ENCODE measurements at regions not wholly inside any gene's neighbourhood (a gene's known extent, or its start where the extent isn't known, plus 50 kb on each side); places are given as distances from the start of the nearest gene placed in this dataset.

DNA sequence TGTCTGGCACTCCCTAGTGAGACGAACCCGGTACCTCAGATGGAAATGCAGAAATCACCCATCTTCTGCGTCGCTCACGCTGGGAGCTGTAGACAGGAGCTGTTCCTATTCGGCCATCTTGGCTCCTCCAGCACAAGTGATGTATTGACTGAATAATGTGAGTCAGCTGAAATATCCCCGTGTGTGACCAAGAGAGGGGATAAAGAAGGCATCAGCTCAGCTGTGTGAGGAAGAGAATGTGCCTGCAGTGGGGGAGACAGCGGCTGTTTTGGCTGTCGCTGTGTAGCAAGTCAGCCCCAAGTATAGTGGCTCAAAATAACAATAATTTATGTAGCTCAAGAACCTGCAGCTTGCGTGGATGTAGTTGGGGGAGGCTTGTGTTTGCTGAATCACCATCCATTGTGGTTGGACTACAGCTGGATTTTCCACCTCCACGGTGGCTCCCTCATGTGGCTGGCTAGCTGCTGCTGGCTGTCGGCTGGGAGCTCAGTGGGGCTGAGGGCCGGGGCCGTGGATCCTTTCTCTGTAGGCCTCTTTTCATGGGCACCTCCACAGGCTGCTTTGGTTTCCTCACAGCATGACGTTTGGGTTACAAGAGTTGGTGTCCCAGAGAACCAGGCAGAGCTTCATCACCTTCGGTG lies 434.5 kb downstream of the CCSER2 start:
- TF ChIP-seq, protein P1, sequence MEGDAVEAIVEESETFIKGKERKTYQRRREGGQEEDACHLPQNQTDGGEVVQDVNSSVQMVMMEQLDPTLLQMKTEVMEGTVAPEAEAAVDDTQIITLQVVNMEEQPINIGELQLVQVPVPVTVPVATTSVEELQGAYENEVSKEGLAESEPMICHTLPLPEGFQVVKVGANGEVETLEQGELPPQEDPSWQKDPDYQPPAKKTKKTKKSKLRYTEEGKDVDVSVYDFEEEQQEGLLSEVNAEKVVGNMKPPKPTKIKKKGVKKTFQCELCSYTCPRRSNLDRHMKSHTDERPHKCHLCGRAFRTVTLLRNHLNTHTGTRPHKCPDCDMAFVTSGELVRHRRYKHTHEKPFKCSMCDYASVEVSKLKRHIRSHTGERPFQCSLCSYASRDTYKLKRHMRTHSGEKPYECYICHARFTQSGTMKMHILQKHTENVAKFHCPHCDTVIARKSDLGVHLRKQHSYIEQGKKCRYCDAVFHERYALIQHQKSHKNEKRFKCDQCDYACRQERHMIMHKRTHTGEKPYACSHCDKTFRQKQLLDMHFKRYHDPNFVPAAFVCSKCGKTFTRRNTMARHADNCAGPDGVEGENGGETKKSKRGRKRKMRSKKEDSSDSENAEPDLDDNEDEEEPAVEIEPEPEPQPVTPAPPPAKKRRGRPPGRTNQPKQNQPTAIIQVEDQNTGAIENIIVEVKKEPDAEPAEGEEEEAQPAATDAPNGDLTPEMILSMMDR (IDR thresholded peaks at IDR 0.05; ENCODE audit: extremely low read depth, missing control alignments), result no peak
- DNase-seq (ENCODE audit: low spot score), result no peak

DNA sequence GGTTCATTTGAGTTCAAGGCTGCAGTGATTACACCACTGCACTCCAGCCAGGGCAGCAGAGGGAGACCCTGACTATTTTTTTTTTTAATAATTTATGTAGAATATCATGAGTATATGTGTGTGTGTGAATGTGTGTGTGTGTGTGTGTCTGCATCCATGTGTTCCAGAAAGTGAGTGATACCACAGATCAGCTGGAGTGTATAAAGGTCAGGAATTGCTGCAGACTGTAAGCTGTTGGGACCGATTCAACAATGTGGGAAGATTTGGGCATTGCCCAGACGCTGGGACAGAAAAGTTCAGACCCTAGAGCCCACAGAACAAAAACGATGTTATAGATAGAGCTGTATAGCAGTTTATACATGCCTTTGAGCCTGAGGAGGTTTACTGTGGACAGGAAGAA lies 435.6 kb downstream of the CCSER2 start:
- TF ChIP-seq, protein P1 (IDR thresholded peaks at IDR 0.05; ENCODE audit: extremely low read depth, missing control alignments), result no peak
- no peak for DNase-seq (ENCODE audit: low spot score)

DNA sequence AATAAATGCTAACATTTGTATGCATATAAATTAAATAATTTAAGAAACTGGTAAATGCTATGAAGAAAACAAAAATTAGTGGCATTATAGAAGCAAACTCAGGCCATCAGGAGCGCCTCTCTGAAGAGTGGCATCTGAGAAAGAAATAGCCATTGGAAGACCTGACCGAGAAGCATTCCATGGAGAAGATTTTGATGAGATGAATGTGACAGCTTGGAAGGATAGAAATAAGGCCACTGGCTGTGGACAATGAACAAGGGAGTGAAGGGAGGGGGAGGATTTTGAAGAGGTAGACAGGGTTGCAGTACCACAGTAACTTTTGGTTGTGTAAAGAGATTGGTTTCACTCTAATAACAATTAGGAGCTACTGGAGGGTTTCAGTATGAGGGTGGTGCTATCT lies 436.7 kb downstream of the CCSER2 start:
- TF ChIP-seq, protein P1 (IDR thresholded peaks at IDR 0.05; ENCODE audit: extremely low read depth, missing control alignments), result no peak
- DNase-seq (ENCODE audit: low spot score), result no peak

DNA sequence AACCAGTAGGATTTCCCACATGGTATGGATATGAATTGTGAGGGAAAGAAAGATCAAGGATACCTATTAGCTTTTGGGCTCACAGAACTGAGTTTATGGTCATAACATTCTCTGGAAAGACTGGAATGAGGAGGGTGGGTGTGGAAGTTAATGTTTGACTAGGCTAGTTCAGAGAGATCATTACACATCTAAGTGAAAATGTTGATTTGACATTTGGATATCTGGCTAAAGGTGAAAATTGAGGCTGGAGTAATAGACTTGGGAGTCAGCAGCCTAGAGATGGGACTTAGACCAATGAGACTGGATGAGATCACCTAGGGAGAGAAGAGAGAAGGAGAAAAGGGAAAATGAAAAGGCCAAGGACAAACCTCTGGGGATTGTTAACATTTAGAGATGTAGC lies 437.3 kb downstream of the CCSER2 start:
- TF ChIP-seq, protein P1 (IDR thresholded peaks at IDR 0.05; ENCODE audit: extremely low read depth, missing control alignments), result no peak
- no peak for DNase-seq (ENCODE audit: low spot score)

DNA sequence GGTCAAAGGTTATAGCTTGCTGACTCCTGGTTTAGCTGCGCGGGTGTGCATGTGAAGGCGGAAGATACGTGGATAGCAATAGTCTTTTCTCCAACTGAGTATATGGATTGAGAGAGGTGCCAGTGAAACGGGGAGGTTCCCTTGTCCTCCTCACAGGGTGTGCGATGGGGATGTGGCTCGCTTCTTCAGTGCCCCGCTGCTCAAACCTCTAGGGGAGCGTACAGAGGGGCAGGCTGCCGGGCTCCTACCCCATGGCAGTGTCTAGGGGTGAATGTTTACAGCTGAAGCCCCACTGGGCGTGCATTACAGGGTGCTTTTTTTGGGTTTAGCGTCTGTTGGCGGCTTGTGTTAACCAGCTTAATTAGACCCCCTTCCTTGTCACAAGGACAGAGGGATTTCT lies 438.5 kb downstream of the CCSER2 start:
- TF ChIP-seq, protein P1 (IDR thresholded peaks at IDR 0.05; ENCODE audit: extremely low read depth, missing control alignments), result no peak
- DNase-seq (ENCODE audit: low spot score), result no peak

DNA sequence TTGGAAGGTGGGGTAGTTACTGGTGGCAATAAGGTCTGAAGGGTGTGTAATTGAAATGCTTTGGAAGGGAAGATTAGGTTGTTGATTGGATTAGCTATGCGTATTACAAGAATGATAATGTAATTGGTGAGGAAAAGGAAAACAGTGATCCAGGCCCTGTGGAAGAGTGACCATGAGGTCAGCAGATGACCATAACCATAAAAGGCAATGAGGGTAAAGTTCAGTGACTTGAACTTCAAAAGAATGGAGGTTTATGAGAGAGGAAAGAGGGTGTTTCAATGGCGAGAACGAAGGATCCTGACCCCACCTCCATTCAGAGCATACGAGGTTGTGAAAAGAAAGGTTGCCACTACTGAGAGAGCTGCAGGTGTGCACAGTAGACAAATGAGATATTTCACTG lies 439.7 kb downstream of the CCSER2 start:
- TF ChIP-seq, protein P1 (IDR thresholded peaks at IDR 0.05; ENCODE audit: extremely low read depth, missing control alignments), result no peak
- DNase-seq (ENCODE audit: low spot score), result no peak

DNA sequence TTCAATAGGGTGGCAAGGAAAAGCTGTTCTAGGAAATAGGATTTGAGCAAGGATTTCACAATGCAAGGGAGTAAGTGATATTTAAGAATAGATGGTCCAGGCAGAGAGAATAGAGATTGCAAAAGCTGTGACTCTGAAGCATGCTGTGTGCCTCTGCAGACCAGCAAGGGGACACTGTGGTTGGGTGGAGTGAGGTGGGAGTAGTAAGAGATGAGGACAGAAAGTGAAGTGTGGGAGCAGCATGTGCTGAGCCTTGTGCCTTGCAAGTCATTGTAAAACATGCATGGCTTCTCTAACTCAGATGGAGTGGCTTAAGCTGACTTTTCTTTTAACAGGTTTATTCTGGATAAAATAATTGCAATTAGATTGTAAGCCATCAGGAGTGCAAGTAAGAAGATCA lies 442.4 kb downstream of the CCSER2 start:
- DNase-seq (ENCODE audit: low spot score), result no peak
- TF ChIP-seq, protein P1 (IDR thresholded peaks at IDR 0.05; ENCODE audit: extremely low read depth, missing control alignments), result no peak

Measured in GM20000 (cell line).